LHCN-M2 (cell line): ENCODE measurements at regions not wholly inside any gene's neighbourhood (a gene's known extent, or its start where the extent isn't known, plus 50 kb on each side); places are given as distances from the start of the nearest gene placed in this dataset.
"Not testable (repeated sequence)": the region's sequence is repeated elsewhere in the genome, so short reads cannot be mapped to it uniquely, and the experiment has no call there.

Source experiments
- DNase-seq: peaks from one replicate; pipeline ENCODE4 v3.0.0-alpha.2; 2012; ENCODE audit warnings: low read depth

- DNase-seq: no peak
These were observed 146.7 kb upstream of the NRP1 start for GRCh38 chr10:33481184-33481583.

- DNase-seq: not testable (repeated sequence)
These were observed 145.9 kb upstream of the NRP1 start for GRCh38 chr10:33480417-33480816.

GRCh38 chr10:33478675-33479125 lies 144.2 kb upstream of the NRP1 start:
- DNase-seq: no peak

- no peak for DNase-seq
These were observed 143.7 kb upstream of the NRP1 start for GRCh38 chr10:33478089-33478674.

GRCh38 chr10:33477291-33478088 lies 143.0 kb upstream of the NRP1 start:
- no peak for DNase-seq

- DNase-seq: no peak
These were observed 142.3 kb upstream of the NRP1 start for GRCh38 chr10:33476757-33477273.

GRCh38 chr10:33473688-33474087 lies 139.2 kb upstream of the NRP1 start:
- no peak for DNase-seq

GRCh38 chr10:33468006-33468405 lies 133.5 kb upstream of the NRP1 start:
- not testable (repeated sequence) for DNase-seq

- no peak for DNase-seq
These were observed 131.3 kb upstream of the NRP1 start for GRCh38 chr10:33465747-33466146.

GRCh38 chr10:33463011-33463410 lies 128.5 kb upstream of the NRP1 start:
- DNase-seq: no peak

- no peak for DNase-seq
These were observed 126.8 kb upstream of the NRP1 start for GRCh38 chr10:33461295-33461640.

- DNase-seq: peak; percentile 58
These were observed 126.2 kb upstream of the NRP1 start for GRCh38 chr10:33460505-33461294.

GRCh38 chr10:33459602-33460001 lies 125.1 kb upstream of the NRP1 start:
- peak; percentile 65 for DNase-seq

GRCh38 chr10:33455029-33455428 lies 120.6 kb upstream of the NRP1 start:
- DNase-seq: no peak

GRCh38 chr10:33454554-33454953 lies 120.1 kb upstream of the NRP1 start:
- no peak for DNase-seq

GRCh38 chr10:33453081-33454025 lies 118.9 kb upstream of the NRP1 start:
- DNase-seq: peak; percentile 75

GRCh38 chr10:33448421-33449140 lies 114.1 kb upstream of the NRP1 start:
- DNase-seq: no peak

- peak; percentile 42 for DNase-seq
These were observed 107.1 kb upstream of the NRP1 start for GRCh38 chr10:33441561-33441960.

- no peak for DNase-seq
These were observed 100.5 kb upstream of the NRP1 start for GRCh38 chr10:33434933-33435332.

- no peak for DNase-seq
These were observed 94.2 kb upstream of the NRP1 start for GRCh38 chr10:33428682-33429081.
